ENCODE measurements at regions not wholly inside any gene's neighbourhood (a gene's known extent, or its start where the extent isn't known, plus 50 kb on each side); places are given as distances from the start of the nearest gene placed in this dataset.

GRCh38 chr21:35575280-35575915 lies 484.9 kb downstream of the SETD4 start:
- POLR2A ChIA-PET: no interaction called here
- no peaks in the 10 kb centered on the region for H4K20me1 ChIP-seq (ENCODE audit: insufficient read depth, low read length)
- DNase-seq (ENCODE audit: low spot score) (no peak), FAIRE-seq (no peak), ATAC-seq (no peak)
- H3K4me1 ChIP-seq (ENCODE audit: insufficient read depth, low read length): peaks cover 13% of the 10 kb centered on the region
- H3K79me2 ChIP-seq (ENCODE audit: insufficient read depth, low read length): no peaks in the 10 kb centered on the region
- no peaks in the 10 kb centered on the region for H3K9me3 ChIP-seq (ENCODE audit: low read length)
- H3K4me3 ChIP-seq (replicated peaks in 1 of 3; ENCODE audit: insufficient read depth in 1 of 3, low read depth in 2 of 3, low read length in 3 of 3): no peak overlapping the region
- H3K9ac ChIP-seq (ENCODE audit: insufficient read depth, low read depth, low read length): no peak overlapping the region
- H3K27me3 ChIP-seq (ENCODE audit: control insufficient read depth in 1 of 2, insufficient read depth in 2 of 2, low read length in 2 of 2): peaks cover 0 to 1% of the 10 kb centered on the region in 2 experiments; a peak in 1 of 5 replicates
- intact Hi-C loops (cut with micrococcal nuclease; ENCODE audit: unreplicated experiment) (no loop called here), in situ Hi-C loops (cut with HindIII; ENCODE audit: extremely low pct_ligation_motif_present, low pct_unique_long_range_greater_than_20kb) (no loop called here)
- BruUV-seq (replicated peaks): no TSS peak
- H3K27ac ChIP-seq (ENCODE audit: extremely low read length, insufficient read depth, low read length): no peak overlapping the region
- H3K4me2 ChIP-seq (ENCODE audit: low read depth, low read length): no peak overlapping the region
- no peak for TF ChIP-seq NBN (conservative IDR thresholded peaks at IDR 0.05)
- no peak for TF ChIP-seq AGO2 (optimal IDR thresholded peaks at IDR 0.05; ENCODE audit: low read depth, low read length)
- no peak for TF ChIP-seq MLLT10 (CRISPR knock-in tag; IDR thresholded peaks at IDR 0.05)
- TF ChIP-seq ZNF503 (CRISPR knock-in tag; IDR thresholded peaks at IDR 0.05): no peak
- TF ChIP-seq HOXA5 (CRISPR knock-in tag; IDR thresholded peaks at IDR 0.05): no peak
- TF ChIP-seq IRF9 (CRISPR knock-in tag; IDR thresholded peaks at IDR 0.05; ENCODE audit: borderline replicate concordance): no peak
- WGBS (ENCODE audit: low lambda C conversion rate): 26% methylated on average over 3 of the region's 3 CpGs
- no peaks in the 10 kb centered on the region for H3K36me3 ChIP-seq (replicated peaks in 1 of 2; ENCODE audit: control insufficient read depth in 1 of 2, insufficient read depth in 2 of 2, low read length in 2 of 2)
- no peak overlapping the region for H2AFZ ChIP-seq (ENCODE audit: low read length)
- CTCF ChIA-PET (ENCODE audit: low intra/inter-chr PET ratio, low total read pairs): no interaction called here

Data from HepG2 (cell line).